Caco-2 (cell line): ENCODE measurements at regions not wholly inside any gene's neighbourhood (a gene's known extent, or its start where the extent isn't known, plus 50 kb on each side); places are given as distances from the start of the nearest gene placed in this dataset.
A peak's percentile ranks its signal among the peaks of the same experiment; 100 is the strongest.

ENCODE experiments used
- BruUV-seq: library from RNA; stranded (reverse); fragments of 400-500 nt; replicated peaks from 2 replicates; lab custom pipeline; 2021; lab: Mats Ljungman, UMichigan
- CTCF ChIA-PET: fragments of 300-600 bp; sonication (Branson Sonifier 250); formaldehyde crosslinking; loops from one replicate; lab custom pipeline; 2022; ENCODE audit warnings: antibody characterized with exemption; lab: Charles Lee
- POLR2A ChIA-PET: fragments of 300-600 bp; sonication (Branson Sonifier 250); formaldehyde crosslinking; loops from one replicate; lab custom pipeline; 2022; ENCODE audit warnings: antibody characterized with exemption; lab: Charles Lee
- DNase-seq, 2 experiments: peaks; one replicate each; pipeline versions ENCODE4 v3.0.0 to v3.0.0-alpha.2; 2020 to 2022
- H3K27me3 ChIP-seq: replicated peaks from 2 replicates; pipeline ENCODE4 v1.6.0; 2011; ENCODE audit warnings: low read length; ENCODE audit not compliant: control insufficient read depth, insufficient read depth
- H3K36me3 ChIP-seq: 2 replicates; pipeline ENCODE4 v1.5.1; 2011; ENCODE audit warnings: low read length; ENCODE audit not compliant: control insufficient read depth, insufficient read depth
- H3K4me1 ChIP-seq: fragments of 250-450 bp; sonication (Bioruptor Pico); 2 replicates; pipeline ENCODE4 v1.5.1; 2020; ENCODE audit warnings: mild to moderate bottlenecking
- H3K4me3 ChIP-seq: 2 replicates; pipeline ENCODE4 v1.5.1; 2011; ENCODE audit warnings: low read depth, mild to moderate bottlenecking, control low read depth, low read length
- H3K9me3 ChIP-seq: fragments of 250-450 bp; sonication (Bioruptor Pico); 2 replicates; pipeline ENCODE4 v1.5.1; 2020; ENCODE audit warnings: mild to moderate bottlenecking, moderate library complexity
- H3K27ac Mint-ChIP-seq: one replicate; pipeline ENCODE4 v1.8.0; 2022; ENCODE audit warnings: mixed read lengths; ENCODE audit not compliant: unreplicated experiment
- H3K27me3 Mint-ChIP-seq: one replicate; pipeline ENCODE4 v1.8.0; 2022; ENCODE audit warnings: mixed read lengths; ENCODE audit not compliant: insufficient read depth, unreplicated experiment
- H3K36me3 Mint-ChIP-seq: one replicate; pipeline ENCODE4 v1.8.0; 2022; ENCODE audit warnings: mild to moderate bottlenecking, mixed read lengths; ENCODE audit not compliant: insufficient read depth, unreplicated experiment
- H3K4me1 Mint-ChIP-seq: one replicate; pipeline ENCODE4 v1.8.0; 2022; ENCODE audit warnings: low read depth, mixed read lengths; ENCODE audit not compliant: unreplicated experiment
- H3K4me3 Mint-ChIP-seq: one replicate; pipeline ENCODE4 v1.8.0; 2022; ENCODE audit warnings: mild to moderate bottlenecking, moderate library complexity, mixed read lengths; ENCODE audit not compliant: unreplicated experiment
- H3K9me3 Mint-ChIP-seq: one replicate; pipeline ENCODE4 v1.8.0; 2022; ENCODE audit warnings: mixed read lengths; ENCODE audit not compliant: unreplicated experiment
- intact Hi-C: fragments of 100-400 bp; cut with micrococcal nuclease; formaldehyde crosslinking; loops from one replicate; pipeline ENCODE4 v1.10.0; 2022; ENCODE audit not compliant: unreplicated experiment
- TF ChIP-seq, protein P1 (sequence below), 2 experiments: fragments of 200-600 bp in 1 of 2; IDR thresholded peaks; 1 replicate in 1 of 2; 2 replicates in 1 of 2; pipeline versions ENCODE4 v1.5.1 to v1.8.0; 2011 to 2022; ENCODE audit warnings: antibody characterized with exemption in 1 of 2, control low read depth in 1 of 2, inconsistent platforms in 1 of 2, low read depth in 1 of 2, low read length in 1 of 2, mild to moderate bottlenecking in 1 of 2, moderate library complexity in 1 of 2; ENCODE audit not compliant: insufficient read depth in 1 of 2, severe bottlenecking in 1 of 2, unreplicated experiment in 1 of 2

DNA sequence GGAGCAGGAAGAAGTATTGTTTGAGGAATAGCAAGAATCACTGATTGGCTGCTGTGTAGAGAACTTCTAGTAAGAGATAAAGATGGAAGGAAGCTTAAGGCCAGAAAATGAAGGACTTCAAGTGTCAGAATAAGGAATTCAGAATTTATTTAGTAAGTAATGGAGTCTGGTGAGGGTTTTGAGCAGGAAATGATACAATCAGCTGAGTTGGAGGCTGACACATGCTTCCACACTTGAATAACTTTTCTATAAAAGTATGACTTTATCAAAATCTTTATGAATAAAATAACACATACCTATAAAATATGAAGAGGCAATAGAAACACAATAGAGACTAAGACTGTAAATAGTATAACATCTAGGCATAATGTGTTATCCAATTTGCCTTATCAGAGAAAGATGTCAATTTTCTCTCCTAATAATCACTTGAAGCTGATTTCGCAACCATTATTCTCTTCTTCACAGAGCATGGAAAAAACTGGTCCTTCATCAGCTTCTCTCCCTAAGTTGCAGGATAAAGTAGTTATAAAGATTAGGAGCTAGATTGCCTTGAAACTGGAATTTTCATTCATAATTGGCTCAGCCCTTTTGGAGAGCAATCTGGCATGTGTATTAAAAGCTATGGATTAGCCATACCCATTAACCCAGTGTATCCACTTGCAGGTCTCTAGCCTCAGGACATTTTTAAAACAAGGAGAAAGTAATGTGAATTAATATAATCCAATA lies 143.4 kb downstream of the ZNF608 start:
- POLR2A ChIA-PET, result interaction anchor here (0.5 kb wide), 1 partner anchor 58 kb away, joined by 4 read pairs; no protein-coding TSS in a partner anchor
- no peak overlapping the region for H3K4me3 Mint-ChIP-seq
- H3K9me3 ChIP-seq, result no peaks in the 10 kb centered on the region
- no peak overlapping the region for H3K4me3 ChIP-seq
- H3K4me1 Mint-ChIP-seq, result peaks cover 7% of the 10 kb centered on the region
- no peaks in the 10 kb centered on the region for H3K27me3 Mint-ChIP-seq
- H3K9me3 Mint-ChIP-seq, result peaks cover 9% of the 10 kb centered on the region
- H3K36me3 Mint-ChIP-seq, result no peaks in the 10 kb centered on the region
- H3K27ac Mint-ChIP-seq, result no peak overlapping the region
- no peaks in the 10 kb centered on the region for H3K36me3 ChIP-seq
- H3K4me1 ChIP-seq, result peaks cover 29% of the 10 kb centered on the region
- intact Hi-C loops, result no loop called here
- TF ChIP-seq, protein P1, sequence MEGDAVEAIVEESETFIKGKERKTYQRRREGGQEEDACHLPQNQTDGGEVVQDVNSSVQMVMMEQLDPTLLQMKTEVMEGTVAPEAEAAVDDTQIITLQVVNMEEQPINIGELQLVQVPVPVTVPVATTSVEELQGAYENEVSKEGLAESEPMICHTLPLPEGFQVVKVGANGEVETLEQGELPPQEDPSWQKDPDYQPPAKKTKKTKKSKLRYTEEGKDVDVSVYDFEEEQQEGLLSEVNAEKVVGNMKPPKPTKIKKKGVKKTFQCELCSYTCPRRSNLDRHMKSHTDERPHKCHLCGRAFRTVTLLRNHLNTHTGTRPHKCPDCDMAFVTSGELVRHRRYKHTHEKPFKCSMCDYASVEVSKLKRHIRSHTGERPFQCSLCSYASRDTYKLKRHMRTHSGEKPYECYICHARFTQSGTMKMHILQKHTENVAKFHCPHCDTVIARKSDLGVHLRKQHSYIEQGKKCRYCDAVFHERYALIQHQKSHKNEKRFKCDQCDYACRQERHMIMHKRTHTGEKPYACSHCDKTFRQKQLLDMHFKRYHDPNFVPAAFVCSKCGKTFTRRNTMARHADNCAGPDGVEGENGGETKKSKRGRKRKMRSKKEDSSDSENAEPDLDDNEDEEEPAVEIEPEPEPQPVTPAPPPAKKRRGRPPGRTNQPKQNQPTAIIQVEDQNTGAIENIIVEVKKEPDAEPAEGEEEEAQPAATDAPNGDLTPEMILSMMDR (IDR thresholded peaks at IDR 0.05; ENCODE audit: insufficient read depth in 1 of 2, low read depth in 1 of 2, low read length in 1 of 2, severe bottlenecking in 1 of 2, unreplicated experiment in 1 of 2), result no peak
- no peaks in the 10 kb centered on the region for H3K27me3 ChIP-seq
- no TSS peak for BruUV-seq
- CTCF ChIA-PET, result no interaction called here
- no peak for DNase-seq

DNA sequence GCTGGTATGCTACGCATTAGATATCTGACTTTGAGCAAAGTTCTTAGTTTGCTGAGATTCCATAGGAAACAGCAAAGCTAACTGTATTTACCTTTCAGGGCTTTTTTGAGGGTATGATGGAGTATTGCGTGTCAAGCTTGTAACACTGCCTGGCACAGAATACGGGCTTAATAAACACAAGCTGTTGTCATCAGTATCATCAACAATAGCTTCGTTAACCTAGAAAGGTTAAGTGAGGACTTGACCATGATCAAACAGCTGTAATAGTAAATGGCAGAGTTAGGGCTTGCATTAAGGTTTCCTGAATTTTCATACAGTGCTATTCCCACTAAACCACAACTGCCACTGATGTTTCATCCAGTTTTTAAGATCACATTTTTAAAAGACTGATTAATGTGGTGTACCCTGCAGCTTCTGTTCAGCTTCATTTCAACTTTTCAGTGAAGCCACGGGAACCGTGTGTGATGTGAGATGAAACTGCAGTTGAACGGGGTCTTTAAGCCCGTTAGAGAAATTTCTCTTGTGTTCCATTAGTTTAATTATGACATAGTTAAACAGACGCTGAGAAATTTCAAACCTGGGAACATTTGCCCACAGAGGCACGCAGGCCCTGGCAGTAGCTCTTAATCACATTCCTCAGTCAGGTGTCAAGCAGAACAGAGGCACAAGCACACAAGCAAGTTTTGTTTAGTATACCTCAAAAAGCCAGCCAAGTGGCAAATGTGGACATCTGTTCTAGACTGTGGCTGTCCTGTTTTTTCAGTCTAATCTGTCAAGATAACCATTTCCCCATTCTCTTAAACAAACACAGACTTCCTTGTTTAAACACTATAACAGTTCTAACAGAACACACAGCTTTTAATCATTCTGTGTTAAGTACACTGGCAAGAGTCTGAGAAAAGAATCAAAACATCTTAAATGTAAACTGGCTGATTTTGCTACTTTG lies 147.1 kb downstream of the ZNF608 start:
- intact Hi-C loops, result loop anchor here (1.0 to 5.0 kb wide), 4 partner anchors 18 to 148 kb away; partner anchors contain the start of gene ZNF608
- peaks cover 7% of the 10 kb centered on the region for H3K36me3 Mint-ChIP-seq
- POLR2A ChIA-PET, result no interaction called here
- H3K4me1 ChIP-seq, result peaks cover 29% of the 10 kb centered on the region
- H3K27me3 ChIP-seq, result no peaks in the 10 kb centered on the region
- no peak overlapping the region for H3K4me3 ChIP-seq
- no peak overlapping the region for H3K4me3 Mint-ChIP-seq
- H3K27ac Mint-ChIP-seq, result no peak overlapping the region
- no peaks in the 10 kb centered on the region for H3K36me3 ChIP-seq
- TF ChIP-seq, protein P1 (IDR thresholded peaks at IDR 0.05; ENCODE audit: insufficient read depth in 1 of 2, low read depth in 1 of 2, low read length in 1 of 2, severe bottlenecking in 1 of 2, unreplicated experiment in 1 of 2), result no peak
- CTCF ChIA-PET, result no interaction called here
- BruUV-seq, result no TSS peak
- peaks cover 13% of the 10 kb centered on the region for H3K4me1 Mint-ChIP-seq
- no peaks in the 10 kb centered on the region for H3K9me3 Mint-ChIP-seq
- peak; percentile 55 to 59 for DNase-seq
- H3K27me3 Mint-ChIP-seq, result no peaks in the 10 kb centered on the region
- no peaks in the 10 kb centered on the region for H3K9me3 ChIP-seq
